B cell (primary cell): ENCODE measurements at regions not wholly inside any gene's neighbourhood (a gene's known extent, or its start where the extent isn't known, plus 50 kb on each side); places are given as distances from the start of the nearest gene placed in this dataset.

Source experiments
- ATAC-seq: fragments of 200-7000 bp; cut with Tn5 transposase; one replicate; pipeline ENCODE4 v1.10.0; 2021; ENCODE audit warnings: low read depth, mild to moderate bottlenecking, moderate number of reproducible peaks, moderate library complexity
- CTCF ChIA-PET: fragments of 350-600 bp; sonication (Branson Sonifier 250); formaldehyde crosslinking; loops from one replicate; lab custom pipeline; 2021; ENCODE audit warnings: antibody characterized with exemption, inconsistent platforms; lab: Charles Lee
- POLR2A ChIA-PET: fragments of 350-600 bp; sonication (Branson Sonifier 250); formaldehyde crosslinking; loops from one replicate; lab custom pipeline; 2021; ENCODE audit warnings: antibody characterized with exemption; lab: Charles Lee
- DNase-seq: peaks from one replicate; pipeline ENCODE4 v3.0.0; 2013
- H2AFZ ChIP-seq: 2 replicates; pipeline ENCODE4 v1.6.1; 2012; ENCODE audit warnings: mild to moderate bottlenecking, low read depth, low read length; ENCODE audit not compliant: insufficient read depth, poor library complexity, severe bottlenecking
- H3K27ac ChIP-seq, 2 donors: 1 replicate in 1 of 2; 2 replicates in 1 of 2; pipeline ENCODE4 v1.5.1; 2012 to 2013; ENCODE audit warnings: low read length in 2 of 2, mild to moderate bottlenecking in 2 of 2, moderate library complexity in 1 of 2
- H3K27me3 ChIP-seq, 4 experiments: fragments of 200-600 bp in 1 of 4; sonication (generic) in 1 of 4; replicated peaks in 1 of 4; 1 replicate in 2 of 4; 2 replicates in 2 of 4; pipeline versions ENCODE4 v1.6.1 to v1.7.0; 2013 to 2016; ENCODE audit warnings: low read length in 3 of 4, mild to moderate bottlenecking in 2 of 4, mixed read lengths in 1 of 4, moderate library complexity in 1 of 4; ENCODE audit not compliant: insufficient read depth in 4 of 4, control insufficient read depth in 3 of 4; ENCODE audit errors: control extremely low read depth in 1 of 4
- H3K36me3 ChIP-seq, 2 experiments: replicated peaks in 1 of 2; 1 replicate in 1 of 2; 2 replicates in 1 of 2; pipeline versions ENCODE4 v1.6.1 to v1.7.1; 2013; ENCODE audit warnings: low read length in 1 of 2; ENCODE audit not compliant: insufficient read depth in 2 of 2, control insufficient read depth in 1 of 2; ENCODE audit errors: control extremely low read depth in 1 of 2, extremely low read depth in 1 of 2
- H3K4me1 ChIP-seq, 2 donors: fragments of 200-600 bp in 1 of 2; sonication (generic) in 1 of 2; 1 replicate in 1 of 2; 2 replicates in 1 of 2; pipeline versions ENCODE4 v1.5.1 to v1.6.1; 2013 to 2017; ENCODE audit warnings: low read length in 2 of 2; ENCODE audit not compliant: control insufficient read depth in 2 of 2, insufficient read depth in 2 of 2
- H3K4me2 ChIP-seq: replicated peaks from 2 replicates; pipeline ENCODE3; 2012; ENCODE audit warnings: mild to moderate bottlenecking, low read depth, low read length; ENCODE audit not compliant: poor library complexity, severe bottlenecking
- H3K4me3 ChIP-seq, 5 experiments: fragments of 200-600 bp in 1 of 5; sonication (generic) in 1 of 5; 1 replicate in 3 of 5; 2 replicates in 2 of 5; pipeline versions ENCODE4 v1.5.1 to v1.7.0; 2011 to 2016; ENCODE audit warnings: low read length in 4 of 5, mild to moderate bottlenecking in 4 of 5, low read depth in 2 of 5, control low read depth in 1 of 5, moderate library complexity in 1 of 5; ENCODE audit not compliant: insufficient read depth in 1 of 5; ENCODE audit errors: control extremely low read depth in 1 of 5, extremely low read depth in 1 of 5
- H3K79me2 ChIP-seq: fragments of 200-600 bp; sonication (generic); one replicate; pipeline ENCODE4 v1.6.0; 2016; ENCODE audit warnings: low read length; ENCODE audit not compliant: control insufficient read depth, insufficient read depth
- H3K9ac ChIP-seq: fragments of 200-600 bp; sonication (generic); 2 replicates; pipeline ENCODE4 v1.6.1; 2017; ENCODE audit warnings: mild to moderate bottlenecking, low read length, moderate library complexity
- H3K9me3 ChIP-seq, 3 donors: one replicate each; pipeline versions ENCODE4 v1.6.1 to v1.7.1; 2013; ENCODE audit warnings: low read length in 2 of 3; ENCODE audit not compliant: control insufficient read depth in 2 of 3, insufficient read depth in 1 of 3; ENCODE audit errors: control extremely low read depth in 1 of 3
- H4K20me1 ChIP-seq: 2 replicates; pipeline ENCODE4 v1.6.0; 2012; ENCODE audit warnings: mild to moderate bottlenecking, low read length; ENCODE audit not compliant: insufficient read depth, control insufficient read depth, poor library complexity, severe bottlenecking
- H3K27ac Mint-ChIP-seq: one replicate; pipeline ENCODE4 v1.8.0; 2021; ENCODE audit warnings: mixed read lengths
- H3K27me3 Mint-ChIP-seq: one replicate; pipeline ENCODE4 v1.8.0; 2021; ENCODE audit warnings: mixed read lengths
- H3K4me1 Mint-ChIP-seq: one replicate; pipeline ENCODE4 v1.8.0; 2021; ENCODE audit warnings: mixed read lengths
- H3K4me3 Mint-ChIP-seq: one replicate; pipeline ENCODE4 v1.8.0; 2021; ENCODE audit warnings: mixed read lengths
- H3K9me3 Mint-ChIP-seq: one replicate; pipeline ENCODE4 v1.8.0; 2022; ENCODE audit warnings: mixed read lengths; ENCODE audit not compliant: insufficient read depth
- EZH2 ChIP-seq: IDR thresholded peaks from 2 replicates; pipeline ENCODE4 v1.6.1; 2012; ENCODE audit warnings: borderline replicate concordance, low read depth, mild to moderate bottlenecking, moderate library complexity, low read length; ENCODE audit not compliant: insufficient read depth, poor library complexity, severe bottlenecking
- WGBS: methylation state at CpG from one replicate; pipeline ENCODE4 v1.1.5; 2013; ENCODE audit warnings: missing lambda C conversion rate; ENCODE audit not compliant: insufficient coverage; 5-methylcytosine and 5-hydroxymethylcytosine counted together
- intact Hi-C: fragments of 100-400 bp; cut with micrococcal nuclease; formaldehyde crosslinking; loops from one replicate; pipeline ENCODE4 v1.10.0; 2022
- TF ChIP-seq, protein P1 (sequence below): fragments of 200-600 bp; IDR thresholded peaks from one replicate; pipeline ENCODE4 v1.8.0; 2022; ENCODE audit warnings: antibody characterized with exemption, mild to moderate bottlenecking

DNA sequence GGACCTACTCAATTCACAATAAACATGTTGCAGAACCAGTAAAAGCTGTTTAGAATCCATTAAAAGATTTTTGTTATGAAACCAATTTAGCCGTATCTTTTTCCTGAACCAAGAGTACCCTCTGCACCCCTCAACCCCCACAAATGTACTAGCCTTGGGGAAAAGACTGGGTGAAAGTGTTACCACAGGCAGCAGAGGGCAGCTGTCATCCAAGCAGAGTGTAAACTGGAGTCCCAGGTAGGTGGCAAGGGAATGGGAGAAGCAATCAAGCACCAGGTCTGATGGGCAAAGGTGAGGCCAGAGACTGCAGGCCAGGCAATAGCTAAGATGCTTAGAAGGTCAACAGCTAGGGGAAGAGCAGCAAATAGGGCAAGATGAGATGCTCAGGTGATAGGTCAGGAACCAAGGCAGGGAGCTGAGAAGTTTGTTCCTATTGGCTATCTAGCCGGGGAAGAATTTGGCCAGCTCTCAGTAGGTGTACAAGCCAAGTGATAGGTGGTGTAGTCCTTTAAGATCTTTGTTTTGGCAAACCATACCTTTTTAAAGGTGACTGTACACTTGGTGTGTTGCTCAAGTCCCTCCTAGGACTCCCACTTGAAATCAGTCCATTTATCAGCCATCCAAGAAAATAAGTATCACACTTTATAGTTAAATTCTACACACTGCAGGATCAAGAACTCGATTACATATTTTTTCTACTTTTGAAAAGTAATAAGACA is 77.8 kb upstream of the CCDC112 start:
- no peak overlapping the region for H2AFZ ChIP-seq
- H3K4me3 ChIP-seq, result no peak overlapping the region
- Mint-ChIP-seq H3K9me3 (no peaks in the 10 kb centered on the region), H3K4me3 (no peak overlapping the region), H3K4me1 (no peaks in the 10 kb centered on the region), H3K27me3 (no peaks in the 10 kb centered on the region), H3K27ac (no peak overlapping the region)
- POLR2A ChIA-PET, result no interaction called here
- CTCF ChIA-PET, result no interaction called here
- no peak overlapping the region for H3K27ac ChIP-seq
- no peak for TF ChIP-seq EZH2
- TF ChIP-seq, protein P1, sequence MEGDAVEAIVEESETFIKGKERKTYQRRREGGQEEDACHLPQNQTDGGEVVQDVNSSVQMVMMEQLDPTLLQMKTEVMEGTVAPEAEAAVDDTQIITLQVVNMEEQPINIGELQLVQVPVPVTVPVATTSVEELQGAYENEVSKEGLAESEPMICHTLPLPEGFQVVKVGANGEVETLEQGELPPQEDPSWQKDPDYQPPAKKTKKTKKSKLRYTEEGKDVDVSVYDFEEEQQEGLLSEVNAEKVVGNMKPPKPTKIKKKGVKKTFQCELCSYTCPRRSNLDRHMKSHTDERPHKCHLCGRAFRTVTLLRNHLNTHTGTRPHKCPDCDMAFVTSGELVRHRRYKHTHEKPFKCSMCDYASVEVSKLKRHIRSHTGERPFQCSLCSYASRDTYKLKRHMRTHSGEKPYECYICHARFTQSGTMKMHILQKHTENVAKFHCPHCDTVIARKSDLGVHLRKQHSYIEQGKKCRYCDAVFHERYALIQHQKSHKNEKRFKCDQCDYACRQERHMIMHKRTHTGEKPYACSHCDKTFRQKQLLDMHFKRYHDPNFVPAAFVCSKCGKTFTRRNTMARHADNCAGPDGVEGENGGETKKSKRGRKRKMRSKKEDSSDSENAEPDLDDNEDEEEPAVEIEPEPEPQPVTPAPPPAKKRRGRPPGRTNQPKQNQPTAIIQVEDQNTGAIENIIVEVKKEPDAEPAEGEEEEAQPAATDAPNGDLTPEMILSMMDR, result no peak
- intact Hi-C loops, result no loop called here
- no peak overlapping the region for H3K9ac ChIP-seq
- H3K9me3 ChIP-seq, result no peaks in the 10 kb centered on the region
- DNase-seq, result no peak
- H3K79me2 ChIP-seq, result no peaks in the 10 kb centered on the region
- ATAC-seq, result no peak
- no peaks in the 10 kb centered on the region for H3K27me3 ChIP-seq
- 100% methylated on average over 1 of the region's 3 CpGs for WGBS
- H3K36me3 ChIP-seq, result no peaks in the 10 kb centered on the region
- no peaks in the 10 kb centered on the region for H3K4me1 ChIP-seq
- H3K4me2 ChIP-seq, result no peak overlapping the region
- no peaks in the 10 kb centered on the region for H4K20me1 ChIP-seq

DNA sequence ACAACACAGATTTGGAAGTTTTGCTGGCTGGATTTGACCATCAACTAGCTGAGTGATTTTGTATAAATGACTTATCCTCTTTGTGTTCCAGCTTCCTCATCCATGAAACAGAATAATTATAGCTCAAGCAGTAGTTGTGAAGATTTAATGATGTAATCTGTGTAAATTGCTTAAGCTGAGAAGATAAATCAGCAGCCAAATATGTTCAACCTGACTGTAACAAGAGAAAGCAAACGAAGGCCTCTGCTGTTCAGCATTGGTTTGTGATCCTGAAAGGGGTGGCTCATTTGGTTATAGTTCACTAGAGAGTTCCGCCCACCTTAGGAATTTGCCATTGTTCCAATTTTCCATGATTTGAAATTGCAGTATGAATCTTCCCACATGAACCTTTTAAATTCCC is 75.7 kb upstream of the CCDC112 start:
- no peak overlapping the region for H3K4me3 Mint-ChIP-seq
- Histone ChIP-seq H3K9ac (no peak overlapping the region), H3K27ac (no peak overlapping the region), H3K9me3 (no peaks in the 10 kb centered on the region), H3K79me2 (no peaks in the 10 kb centered on the region), H3K27me3 (no peaks in the 10 kb centered on the region), H3K4me1 (no peaks in the 10 kb centered on the region), H3K4me3 (no peak overlapping the region), H3K4me2 (no peak overlapping the region), H2AFZ (no peak overlapping the region), H3K36me3 (no peaks in the 10 kb centered on the region), H4K20me1 (no peaks in the 10 kb centered on the region)
- no peaks in the 10 kb centered on the region for H3K27me3 Mint-ChIP-seq
- POLR2A ChIA-PET, result no interaction called here
- no peak overlapping the region for H3K27ac Mint-ChIP-seq
- ATAC-seq, result no peak
- H3K9me3 Mint-ChIP-seq, result no peaks in the 10 kb centered on the region
- CTCF ChIA-PET, result interaction anchor here (0.6 kb wide), 1 partner anchor 146 kb away, joined by 7 read pairs; no protein-coding TSS in a partner anchor
- no peaks in the 10 kb centered on the region for H3K4me1 Mint-ChIP-seq
- DNase-seq, result no peak
- WGBS, result no CpG with 5 or more reads among the region's 2 CpGs
- intact Hi-C loops, result no loop called here
- TF ChIP-seq EZH2, result no peak
- TF ChIP-seq, protein P1, result no peak
